Caki2 (cell line): ENCODE measurements at regions not wholly inside any gene's neighbourhood (a gene's known extent, or its start where the extent isn't known, plus 50 kb on each side); places are given as distances from the start of the nearest gene placed in this dataset.

Source experiments
- DNase-seq: peaks from one replicate; pipeline ENCODE4 v3.0.0-alpha.2; 2015; ENCODE audit warnings: low read depth
- in situ Hi-C: cut with HindIII; loops from 2 replicates; pipeline ENCODE4 v1.10.0; 2016; ENCODE audit warnings: low sequenced_read_pairs, low pct_unique_long_range_greater_than_20kb, mixed read lengths

GRCh38 chr1:58903514-58904298 is 119.9 kb upstream of the JUN start:
- in situ Hi-C loops = no loop called here
- peak; percentile 96 for DNase-seq

- no peak for DNase-seq
- in situ Hi-C loops = no loop called here
Observed at GRCh38 chr1:58904299-58905125, 120.7 kb upstream of the JUN start.

- in situ Hi-C loops = no loop called here
- DNase-seq = no peak
Observed at GRCh38 chr1:58905126-58905490, 121.3 kb upstream of the JUN start.

- DNase-seq = no peak
- in situ Hi-C loops = no loop called here
Observed at GRCh38 chr1:58905628-58906221, 121.9 kb upstream of the JUN start.

- in situ Hi-C loops = no loop called here
- no peak for DNase-seq
Observed at GRCh38 chr1:58907398-58907797, 123.6 kb upstream of the JUN start.

- in situ Hi-C loops = no loop called here
- DNase-seq = no peak
Observed at GRCh38 chr1:58908561-58909560, 125.0 kb upstream of the JUN start.

- DNase-seq = no peak
- in situ Hi-C loops = no loop called here
Observed at GRCh38 chr1:58909914-58910681, 126.3 kb upstream of the JUN start.

GRCh38 chr1:58911841-58912499 is 128.1 kb upstream of the JUN start:
- DNase-seq = no peak
- in situ Hi-C loops = no loop called here

GRCh38 chr1:58914925-58915324 is 131.1 kb upstream of the JUN start:
- in situ Hi-C loops = no loop called here
- no peak for DNase-seq

GRCh38 chr1:58917436-58917835 is 133.6 kb upstream of the JUN start:
- DNase-seq = no peak
- in situ Hi-C loops = no loop called here

- in situ Hi-C loops = no loop called here
- no peak for DNase-seq
Observed at GRCh38 chr1:58919226-58919958, 135.5 kb upstream of the JUN start.

GRCh38 chr1:58919959-58920321 is 136.1 kb upstream of the JUN start:
- in situ Hi-C loops = no loop called here
- no peak for DNase-seq

GRCh38 chr1:58921342-58921741 is 137.5 kb upstream of the JUN start:
- no peak for DNase-seq
- in situ Hi-C loops = no loop called here

- no peak for DNase-seq
- in situ Hi-C loops = no loop called here
Observed at GRCh38 chr1:58921751-58922150, 137.9 kb upstream of the JUN start.

GRCh38 chr1:58922302-58923089 is 138.6 kb upstream of the JUN start:
- DNase-seq = peak; percentile 56
- in situ Hi-C loops = no loop called here

GRCh38 chr1:58923090-58923470 is 139.2 kb upstream of the JUN start:
- in situ Hi-C loops = no loop called here
- no peak for DNase-seq
